Astrocyte (in vitro differentiated cells and primary cell): ENCODE measurements at regions not wholly inside any gene's neighbourhood (a gene's known extent, or its start where the extent isn't known, plus 50 kb on each side); places are given as distances from the start of the nearest gene placed in this dataset.

Source experiments
- DNase-seq: peaks from one replicate; pipeline ENCODE4 v3.0.0-alpha.2; 2010; ENCODE audit warnings: low read depth
- FAIRE-seq: peaks from 2 replicates; lab custom pipeline; 2011; peaks lifted over from hg19 to GRCh38; lab: Jason Lieb, UNC
- H2AFZ ChIP-seq: 2 replicates; pipeline ENCODE4 v1.6.0; 2012; ENCODE audit warnings: low read depth, low read length, inconsistent platforms
- H3K27ac ChIP-seq: 2 replicates; pipeline ENCODE4 v1.5.1; 2011; ENCODE audit warnings: low read depth, low read length, inconsistent platforms
- H3K27me3 ChIP-seq: 2 replicates; pipeline ENCODE4 v1.6.0; 2011; ENCODE audit warnings: low read length, inconsistent platforms; ENCODE audit not compliant: insufficient read depth
- H3K36me3 ChIP-seq: 2 replicates; pipeline ENCODE4 v1.5.1; 2011; ENCODE audit warnings: low read length, inconsistent platforms; ENCODE audit not compliant: insufficient read depth
- H3K4me1 ChIP-seq: 2 replicates; pipeline ENCODE4 v1.5.1; 2011; ENCODE audit warnings: low read length, inconsistent platforms; ENCODE audit not compliant: insufficient read depth
- H3K4me2 ChIP-seq: 2 replicates; pipeline ENCODE4 v1.6.0; 2012; ENCODE audit warnings: low read length, inconsistent platforms
- H3K4me3 ChIP-seq: 2 replicates; pipeline ENCODE4 v1.5.1; 2011; ENCODE audit warnings: low read depth, mild to moderate bottlenecking, low read length, inconsistent platforms; ENCODE audit not compliant: insufficient read depth
- H3K79me2 ChIP-seq: 2 replicates; pipeline ENCODE4 v1.6.0; 2012; ENCODE audit warnings: mild to moderate bottlenecking, low read length, inconsistent platforms; ENCODE audit not compliant: insufficient read depth
- H3K9ac ChIP-seq: 2 replicates; pipeline ENCODE4 v1.6.0; 2012; ENCODE audit warnings: mild to moderate bottlenecking, low read length, inconsistent platforms
- H3K9me3 ChIP-seq: 2 replicates; pipeline ENCODE4 v1.5.1; 2012; ENCODE audit warnings: low read depth, mild to moderate bottlenecking, low read length, inconsistent platforms; ENCODE audit not compliant: insufficient read depth
- H4K20me1 ChIP-seq: 2 replicates; pipeline ENCODE4 v1.6.0; 2012; ENCODE audit warnings: low read length, inconsistent platforms; ENCODE audit not compliant: insufficient read depth
- H3K27ac Mint-ChIP-seq: one replicate; pipeline ENCODE4 v1.8.0; 2021; ENCODE audit warnings: mild to moderate bottlenecking, mixed read lengths; ENCODE audit not compliant: unreplicated experiment
- H3K27me3 Mint-ChIP-seq: one replicate; pipeline ENCODE4 v1.8.0; 2021; ENCODE audit warnings: low read depth, mixed read lengths; ENCODE audit not compliant: unreplicated experiment
- H3K36me3 Mint-ChIP-seq: one replicate; pipeline ENCODE4 v1.8.0; 2021; ENCODE audit warnings: low read depth, mixed read lengths; ENCODE audit not compliant: unreplicated experiment
- H3K4me1 Mint-ChIP-seq: one replicate; pipeline ENCODE4 v1.8.0; 2021; ENCODE audit warnings: low read depth, mixed read lengths; ENCODE audit not compliant: unreplicated experiment
- H3K4me3 Mint-ChIP-seq: one replicate; pipeline ENCODE4 v1.8.0; 2021; ENCODE audit warnings: mild to moderate bottlenecking, moderate library complexity, mixed read lengths; ENCODE audit not compliant: unreplicated experiment
- H3K9me3 Mint-ChIP-seq: one replicate; pipeline ENCODE4 v1.8.0; 2021; ENCODE audit warnings: mild to moderate bottlenecking, mixed read lengths; ENCODE audit not compliant: unreplicated experiment
- EZH2 ChIP-seq: IDR thresholded peaks from 2 replicates; pipeline ENCODE4 v1.6.1; 2012; ENCODE audit warnings: mild to moderate bottlenecking, low read length, inconsistent platforms; ENCODE audit not compliant: insufficient read depth
- TF ChIP-seq, protein P1 (sequence below): IDR thresholded peaks from 2 replicates; pipeline ENCODE4 v1.5.1; 2011; ENCODE audit warnings: low read depth, mild to moderate bottlenecking, inconsistent platforms, low read length, moderate library complexity; ENCODE audit not compliant: insufficient read depth

DNA sequence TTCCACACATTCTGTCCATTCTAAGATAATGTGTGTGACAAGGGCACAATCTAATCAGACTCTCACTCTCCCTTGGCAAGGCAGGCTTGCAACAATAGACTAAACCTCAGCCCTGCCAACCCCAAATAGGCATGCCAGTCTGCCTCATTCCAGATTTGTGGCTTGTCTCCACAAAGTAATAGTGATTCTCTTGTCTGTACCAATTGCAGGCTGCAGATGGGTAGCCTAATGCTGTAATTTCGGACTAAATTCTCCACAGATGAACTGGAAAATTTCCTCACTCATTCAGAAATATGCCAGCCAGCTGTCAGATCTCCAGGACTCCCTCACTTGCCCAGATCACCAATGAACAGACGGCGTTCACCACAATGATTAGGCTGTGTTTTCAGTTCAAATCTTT is 413.6 kb downstream of the ELAVL2 start:
- Mint-ChIP-seq H3K4me1 (no peaks in the 10 kb centered on the region), H3K27me3 (no peaks in the 10 kb centered on the region), H3K9me3 (no peaks in the 10 kb centered on the region), H3K36me3 (no peaks in the 10 kb centered on the region), H3K27ac (no peak overlapping the region), H3K4me3 (no peak overlapping the region)
- no peaks in the 10 kb centered on the region for H3K27me3 ChIP-seq
- DNase-seq (no peak), FAIRE-seq (no peak)
- no peak overlapping the region for H3K4me3 ChIP-seq
- no peaks in the 10 kb centered on the region for H3K36me3 ChIP-seq
- H3K9ac ChIP-seq, result no peak overlapping the region
- no peak for TF ChIP-seq EZH2
- TF ChIP-seq, protein P1, sequence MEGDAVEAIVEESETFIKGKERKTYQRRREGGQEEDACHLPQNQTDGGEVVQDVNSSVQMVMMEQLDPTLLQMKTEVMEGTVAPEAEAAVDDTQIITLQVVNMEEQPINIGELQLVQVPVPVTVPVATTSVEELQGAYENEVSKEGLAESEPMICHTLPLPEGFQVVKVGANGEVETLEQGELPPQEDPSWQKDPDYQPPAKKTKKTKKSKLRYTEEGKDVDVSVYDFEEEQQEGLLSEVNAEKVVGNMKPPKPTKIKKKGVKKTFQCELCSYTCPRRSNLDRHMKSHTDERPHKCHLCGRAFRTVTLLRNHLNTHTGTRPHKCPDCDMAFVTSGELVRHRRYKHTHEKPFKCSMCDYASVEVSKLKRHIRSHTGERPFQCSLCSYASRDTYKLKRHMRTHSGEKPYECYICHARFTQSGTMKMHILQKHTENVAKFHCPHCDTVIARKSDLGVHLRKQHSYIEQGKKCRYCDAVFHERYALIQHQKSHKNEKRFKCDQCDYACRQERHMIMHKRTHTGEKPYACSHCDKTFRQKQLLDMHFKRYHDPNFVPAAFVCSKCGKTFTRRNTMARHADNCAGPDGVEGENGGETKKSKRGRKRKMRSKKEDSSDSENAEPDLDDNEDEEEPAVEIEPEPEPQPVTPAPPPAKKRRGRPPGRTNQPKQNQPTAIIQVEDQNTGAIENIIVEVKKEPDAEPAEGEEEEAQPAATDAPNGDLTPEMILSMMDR, result no peak
- no peaks in the 10 kb centered on the region for H3K4me1 ChIP-seq
- no peak overlapping the region for H3K27ac ChIP-seq
- peaks cover 3% of the 10 kb centered on the region for H3K9me3 ChIP-seq
- no peak overlapping the region for H2AFZ ChIP-seq
- H4K20me1 ChIP-seq, result no peaks in the 10 kb centered on the region
- no peak overlapping the region for H3K4me2 ChIP-seq
- H3K79me2 ChIP-seq, result no peaks in the 10 kb centered on the region

DNA sequence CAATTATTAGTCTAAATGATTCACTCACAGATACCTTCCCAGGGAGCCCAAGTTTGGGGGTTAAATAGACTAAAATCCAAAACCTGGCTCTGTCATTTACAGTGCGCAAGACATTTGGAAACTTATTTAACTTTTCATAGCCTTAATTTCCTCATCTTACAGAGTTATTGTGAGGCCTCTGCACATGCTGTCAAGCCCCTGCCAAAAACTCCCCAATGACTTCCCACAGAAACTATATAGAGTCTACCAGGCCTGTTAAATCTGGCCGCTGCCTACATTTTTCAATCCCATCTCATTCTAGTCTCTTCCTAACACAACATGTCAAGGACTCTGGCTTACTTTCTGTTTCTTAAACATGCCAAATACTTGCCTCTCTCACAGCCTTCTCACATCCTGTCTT is 412.5 kb downstream of the ELAVL2 start:
- no peaks in the 10 kb centered on the region for H3K79me2 ChIP-seq
- no peak overlapping the region for H3K27ac ChIP-seq
- no peak overlapping the region for H3K4me2 ChIP-seq
- TF ChIP-seq EZH2, result no peak
- TF ChIP-seq, protein P1, result no peak
- H3K9me3 ChIP-seq, result peaks cover 3% of the 10 kb centered on the region
- H3K9ac ChIP-seq, result no peak overlapping the region
- no peaks in the 10 kb centered on the region for H3K4me1 ChIP-seq
- H3K4me1 Mint-ChIP-seq, result no peaks in the 10 kb centered on the region
- no peak for FAIRE-seq
- H2AFZ ChIP-seq, result no peak overlapping the region
- H4K20me1 ChIP-seq, result no peaks in the 10 kb centered on the region
- no peaks in the 10 kb centered on the region for H3K9me3 Mint-ChIP-seq
- no peak for DNase-seq
- no peak overlapping the region for H3K4me3 Mint-ChIP-seq
- no peaks in the 10 kb centered on the region for H3K27me3 ChIP-seq
- no peaks in the 10 kb centered on the region for H3K27me3 Mint-ChIP-seq
- no peaks in the 10 kb centered on the region for H3K36me3 Mint-ChIP-seq
- H3K27ac Mint-ChIP-seq, result no peak overlapping the region
- H3K4me3 ChIP-seq, result no peak overlapping the region
- H3K36me3 ChIP-seq, result no peaks in the 10 kb centered on the region

DNA sequence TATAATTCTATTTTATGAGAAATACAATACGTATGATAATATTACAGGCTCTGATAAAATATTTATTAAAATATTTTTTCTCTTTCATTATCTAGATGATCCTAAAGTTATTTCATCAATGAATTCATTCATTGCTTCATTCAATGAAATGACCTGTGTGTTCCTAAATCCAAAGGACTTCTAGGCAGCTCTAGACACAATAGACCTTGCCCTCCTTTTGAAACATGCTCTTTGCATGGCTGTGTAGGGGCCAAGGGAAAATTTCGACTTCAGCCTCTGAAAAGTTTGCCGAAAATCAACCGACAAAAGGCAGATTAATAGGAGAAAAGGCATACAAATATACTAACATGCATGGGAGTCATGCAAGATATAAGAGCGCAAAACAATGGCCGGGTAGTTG is 402.0 kb downstream of the ELAVL2 start:
- H4K20me1 ChIP-seq, result no peaks in the 10 kb centered on the region
- H3K4me2 ChIP-seq, result no peak overlapping the region
- H3K9me3 ChIP-seq, result no peaks in the 10 kb centered on the region
- Mint-ChIP-seq H3K4me3 (no peak overlapping the region), H3K36me3 (no peaks in the 10 kb centered on the region), H3K4me1 (no peaks in the 10 kb centered on the region), H3K9me3 (no peaks in the 10 kb centered on the region), H3K27ac (no peak overlapping the region), H3K27me3 (no peaks in the 10 kb centered on the region)
- FAIRE-seq (no peak), DNase-seq (no peak)
- H3K79me2 ChIP-seq, result no peaks in the 10 kb centered on the region
- H3K27ac ChIP-seq, result no peak overlapping the region
- no peak for TF ChIP-seq EZH2
- TF ChIP-seq, protein P1, result no peak
- H3K4me3 ChIP-seq, result no peak overlapping the region
- no peaks in the 10 kb centered on the region for H3K4me1 ChIP-seq
- H3K27me3 ChIP-seq, result no peaks in the 10 kb centered on the region
- no peak overlapping the region for H3K9ac ChIP-seq
- H3K36me3 ChIP-seq, result no peaks in the 10 kb centered on the region
- no peak overlapping the region for H2AFZ ChIP-seq
